GM19324 (cell line): ENCODE measurements at regions not wholly inside any gene's neighbourhood (a gene's known extent, or its start where the extent isn't known, plus 50 kb on each side); places are given as distances from the start of the nearest gene placed in this dataset.
"Not testable (repeated sequence)": the region's sequence is repeated elsewhere in the genome, so short reads cannot be mapped to it uniquely, and the experiment has no call there.

ENCODE experiments used
- ATAC-seq: cut with Tn5 transposase; IDR thresholded peaks from one replicate; pipeline ENCODE4 v1.9.1; 2021; ENCODE audit warnings: mild to moderate bottlenecking, moderate library complexity; ENCODE audit not compliant: unreplicated experiment, low FRiP score

DNA sequence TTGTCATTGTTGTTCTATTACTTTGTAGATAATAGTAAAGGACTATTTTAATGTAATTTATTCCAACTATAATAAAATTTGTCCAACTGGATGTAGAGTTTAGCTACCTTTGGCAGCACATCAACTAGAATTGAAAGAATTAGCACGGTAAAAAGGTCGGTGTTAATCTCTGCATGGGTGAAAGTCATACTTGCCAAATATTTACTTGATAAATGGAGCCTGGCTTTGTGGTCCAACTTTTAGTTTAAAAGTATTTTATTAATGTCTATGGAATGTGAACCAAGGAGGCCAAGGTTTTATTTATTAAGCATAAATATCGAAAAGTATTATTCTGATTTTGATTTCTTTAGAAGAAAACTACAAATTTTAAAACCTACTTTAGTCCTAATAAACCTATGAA, 1389.0 kb downstream of the PCDH9 start:
- ATAC-seq, result no peak

DNA sequence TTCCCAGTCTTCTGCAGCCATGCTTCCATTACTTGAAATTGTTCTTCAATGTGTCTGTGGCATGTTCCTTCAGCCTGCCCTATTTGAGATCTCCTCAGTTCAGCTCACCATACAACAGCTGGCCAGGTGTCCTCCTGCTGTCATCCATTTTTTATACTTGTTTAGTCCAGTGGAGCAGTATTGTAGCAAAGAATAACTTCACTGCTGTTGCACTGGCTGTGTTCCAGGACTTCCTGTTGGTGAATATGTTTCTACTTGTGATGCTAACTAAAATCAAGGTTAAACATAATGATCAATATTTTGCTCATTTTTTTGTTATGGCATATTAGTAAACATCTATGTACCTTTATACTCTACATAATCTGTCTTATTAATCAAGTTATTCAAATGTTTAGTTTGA, 1394.1 kb downstream of the PCDH9 start:
- ATAC-seq, result no peak

DNA sequence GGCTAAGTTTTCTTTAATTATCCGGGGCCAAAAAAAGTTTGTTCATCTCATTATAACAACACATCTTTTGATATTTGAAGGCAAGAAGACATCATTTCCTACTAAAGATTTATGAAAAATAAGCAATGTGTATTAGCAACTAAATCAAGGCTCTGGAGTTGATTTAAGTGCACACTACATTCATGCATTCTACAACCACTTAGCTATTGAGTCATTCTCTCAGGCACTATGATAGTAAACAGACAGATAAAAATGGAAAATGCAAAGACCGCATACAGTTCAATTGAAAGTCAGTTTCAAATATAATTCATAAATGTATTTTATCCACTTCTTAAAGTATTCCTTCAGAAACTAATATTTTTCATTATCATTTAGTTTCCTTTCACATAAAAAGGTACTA, 1395.2 kb downstream of the PCDH9 start:
- no peak for ATAC-seq

DNA sequence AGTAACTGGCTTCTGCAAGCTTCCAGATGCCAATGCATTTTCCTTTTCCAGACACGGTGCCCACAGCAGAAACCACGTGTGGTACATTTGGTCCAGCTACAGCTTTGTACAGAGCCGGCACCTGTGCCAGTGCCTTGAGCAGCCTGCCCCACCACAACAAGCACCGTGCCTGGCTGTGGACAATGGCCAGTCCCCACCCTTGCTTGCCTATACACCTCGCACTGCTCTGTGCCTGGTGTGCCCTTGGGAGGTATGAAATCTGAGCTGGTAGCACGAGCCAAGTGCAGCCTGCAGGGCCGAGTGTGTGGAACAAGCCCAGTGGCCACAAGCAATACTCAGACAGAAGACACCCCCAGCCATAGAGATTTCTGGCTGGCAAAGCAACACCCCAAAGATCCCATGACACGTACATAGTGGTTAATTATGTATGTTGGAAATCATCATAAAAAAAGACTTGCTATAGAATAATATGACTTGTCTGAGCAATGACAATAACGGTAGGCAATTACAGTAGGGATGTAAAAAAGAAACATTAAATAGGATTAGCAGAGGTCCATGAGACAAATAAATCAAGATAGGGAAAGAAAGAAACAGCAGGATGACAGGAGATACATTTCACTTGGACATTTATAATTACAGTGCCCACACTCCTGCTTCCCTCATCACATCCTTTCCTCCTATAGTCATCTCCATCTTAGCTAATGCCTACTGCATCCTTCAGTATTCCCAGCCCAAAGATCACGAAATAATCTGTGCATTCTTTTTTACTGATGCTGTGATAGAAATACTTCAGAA, 1399.5 kb downstream of the PCDH9 start:
- no peak for ATAC-seq

DNA sequence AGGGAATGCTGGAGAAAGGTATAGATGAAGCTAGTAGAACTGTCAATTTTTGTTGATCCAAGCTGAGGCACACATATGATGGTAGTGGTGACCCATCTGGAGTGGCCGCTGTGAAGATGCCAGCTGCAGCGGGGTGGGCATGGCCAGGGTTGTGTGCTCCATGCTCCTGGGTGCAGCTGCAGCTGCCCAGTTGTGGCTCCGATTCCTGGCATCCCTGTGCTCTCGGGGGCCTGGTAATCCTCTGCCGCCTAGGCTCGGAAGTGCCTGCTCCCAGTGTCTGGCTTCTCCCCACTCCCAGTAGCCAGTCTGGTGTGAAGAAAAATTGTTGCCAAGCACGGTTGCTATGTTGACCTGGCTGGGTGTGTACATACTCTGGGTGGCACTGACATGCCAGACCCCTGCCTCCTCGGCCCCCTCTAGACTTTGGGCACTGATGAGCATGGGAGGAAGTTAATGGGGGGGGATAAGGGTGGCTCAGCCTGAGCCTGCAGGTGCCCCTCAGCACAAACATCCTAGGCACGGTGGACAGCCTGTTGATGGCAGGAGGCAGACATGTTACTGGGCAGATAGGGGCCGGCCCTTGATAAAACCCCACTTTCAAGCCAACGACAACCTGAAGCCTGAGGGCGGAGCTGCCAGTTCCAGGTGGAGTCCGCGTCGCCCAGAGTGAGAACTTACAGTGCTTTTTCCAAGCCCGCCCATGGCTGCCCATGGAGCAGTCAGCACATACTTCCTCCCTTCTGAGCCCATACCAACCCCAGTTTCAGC, 1400.7 kb downstream of the PCDH9 start:
- no peak for ATAC-seq

DNA sequence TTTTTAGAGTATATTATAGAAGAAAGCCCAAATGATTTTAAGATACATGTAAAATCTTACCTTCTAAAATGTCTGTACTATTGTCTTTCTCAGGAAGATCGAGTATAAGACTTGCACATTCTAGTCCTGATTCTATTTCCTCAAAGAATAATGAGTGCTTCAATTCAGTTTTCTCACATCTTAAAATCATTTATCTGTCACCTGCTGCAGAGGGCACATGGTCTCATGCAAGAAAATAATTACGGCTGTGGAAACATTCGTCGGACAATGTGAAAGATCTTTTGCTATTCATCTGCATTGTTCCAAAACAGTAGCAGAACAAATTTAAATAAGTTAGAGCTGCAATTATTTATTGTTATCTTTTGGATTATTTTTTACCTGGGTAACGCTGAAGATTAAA, 1403.5 kb downstream of the PCDH9 start:
- no peak for ATAC-seq

DNA sequence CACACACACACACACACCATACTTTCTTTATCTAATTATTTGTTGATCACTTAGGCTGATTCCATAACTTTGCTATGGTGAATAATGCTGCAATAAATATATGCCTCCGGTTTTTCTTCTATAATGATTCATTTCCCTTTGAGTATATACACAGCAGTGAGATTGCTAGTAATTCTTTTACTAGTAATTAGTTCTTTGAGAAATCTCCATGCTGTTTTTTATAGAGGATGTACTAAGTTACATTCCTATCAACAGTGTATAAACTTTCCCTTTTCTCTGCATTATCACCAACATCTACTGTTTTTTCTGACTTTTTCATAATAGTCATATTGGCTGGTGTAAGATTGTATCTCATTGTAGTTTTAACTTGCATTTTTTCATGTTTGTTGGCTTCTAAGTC, 1405.1 kb downstream of the PCDH9 start:
- ATAC-seq, result no peak

- ATAC-seq, result no peak
Observed at GRCh38 chr13:65808061-65808460, 1422.1 kb downstream of the PCDH9 start.

GRCh38 chr13:65803530-65804392, 1426.4 kb downstream of the PCDH9 start:
- no peak for ATAC-seq

GRCh38 chr13:65789815-65790214, 1440.3 kb downstream of the PCDH9 start:
- ATAC-seq, result no peak

DNA sequence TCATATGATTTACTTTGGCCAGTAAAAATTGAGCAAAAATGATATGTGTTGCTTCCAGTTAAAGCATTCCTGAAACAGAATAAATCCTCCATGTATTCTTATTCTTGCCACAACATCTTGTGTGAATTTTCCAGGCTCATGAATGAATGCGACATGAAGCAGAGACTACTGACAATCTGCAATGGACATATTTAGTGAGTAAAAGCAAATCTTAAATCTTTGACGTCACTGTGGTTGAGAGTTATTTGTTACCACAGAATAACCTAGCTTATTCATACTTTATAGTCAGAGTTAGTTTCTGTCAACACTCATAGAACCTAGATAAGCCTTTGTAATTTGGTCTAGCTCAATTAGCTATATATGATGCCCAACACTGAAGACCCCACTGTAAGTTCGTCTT, 1443.1 kb downstream of the PCDH9 start:
- no peak for ATAC-seq

DNA sequence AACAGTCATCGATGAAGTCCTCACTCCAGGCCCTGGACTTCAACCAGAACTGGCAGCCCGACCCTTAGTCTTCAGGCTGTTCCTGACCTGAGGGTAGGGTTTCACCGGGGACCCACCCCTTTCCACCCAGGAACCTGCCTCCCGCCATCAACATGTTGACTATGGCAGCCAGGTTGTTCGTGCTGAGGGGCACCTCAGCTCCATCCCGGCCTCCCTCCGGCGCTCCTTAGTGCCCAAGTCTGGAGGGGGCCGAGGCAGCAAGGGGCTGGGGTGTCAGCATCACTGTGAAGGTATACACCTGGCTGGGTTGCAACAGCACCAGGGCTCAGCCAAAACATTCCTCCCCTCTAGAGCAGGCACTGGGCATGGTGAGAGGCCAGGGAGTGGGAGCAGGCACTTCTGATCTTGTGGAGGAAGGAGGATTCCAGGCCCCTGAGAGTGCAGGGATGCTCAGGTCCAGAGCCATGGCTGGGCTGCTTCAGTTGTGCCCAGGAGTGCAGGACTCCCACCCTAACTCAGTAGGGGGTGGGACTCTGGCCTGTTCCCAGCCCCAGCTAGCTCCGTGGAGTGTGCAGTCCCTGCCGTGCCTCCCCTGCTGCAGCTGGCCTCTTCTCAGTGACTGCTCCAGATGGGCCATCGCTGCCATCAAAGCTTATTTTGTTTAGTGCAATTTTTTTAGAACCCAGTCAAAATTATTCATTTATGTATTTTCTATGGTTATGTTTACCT, 1445.9 kb downstream of the PCDH9 start:
- no peak for ATAC-seq

DNA sequence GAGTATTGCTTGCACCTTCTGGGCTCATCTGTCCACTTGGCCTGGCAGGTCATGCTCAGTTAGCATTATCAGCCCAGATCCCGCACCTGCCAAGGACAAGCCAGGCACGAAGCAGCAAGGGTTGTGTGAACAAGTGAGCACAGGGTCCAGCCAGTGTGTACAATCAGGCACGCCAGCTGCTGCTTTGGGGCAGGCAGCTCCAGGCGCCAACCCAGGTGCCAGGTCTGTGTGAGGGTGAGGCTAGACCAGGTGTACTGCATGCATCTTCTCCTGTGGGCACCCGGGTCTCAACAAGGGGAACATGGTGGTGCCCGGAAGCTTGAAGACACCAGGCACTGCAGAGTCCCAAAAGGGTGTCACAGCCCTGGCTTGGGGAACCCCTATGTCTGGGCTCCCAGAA, 1446.8 kb downstream of the PCDH9 start:
- no peak for ATAC-seq

- not testable (repeated sequence) for ATAC-seq
Observed at GRCh38 chr13:65771704-65772313, 1458.3 kb downstream of the PCDH9 start.

- ATAC-seq, result no peak
Observed at GRCh38 chr13:65768545-65768944, 1461.6 kb downstream of the PCDH9 start.

DNA sequence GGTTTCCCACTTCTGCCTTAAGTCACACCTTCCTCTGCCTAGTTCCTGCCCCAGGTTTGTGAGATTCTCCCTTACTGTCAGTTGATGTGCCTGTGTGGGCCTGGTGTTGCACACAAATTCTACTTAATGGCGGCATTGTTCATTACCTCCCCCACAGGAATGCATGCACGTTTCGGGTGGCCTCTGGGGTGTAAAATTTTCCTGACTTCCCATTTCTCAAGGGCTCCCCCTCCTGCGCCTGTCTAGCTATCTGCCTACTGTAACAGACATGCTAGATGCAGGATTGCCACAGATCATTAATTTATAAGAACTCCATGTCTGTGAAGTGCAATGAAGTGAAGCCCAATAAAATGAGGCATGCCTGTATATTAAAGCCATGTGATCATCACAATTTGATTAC, 1466.3 kb downstream of the PCDH9 start:
- no peak for ATAC-seq

- no peak for ATAC-seq
Observed at GRCh38 chr13:65762012-65762411, 1468.1 kb downstream of the PCDH9 start.

GRCh38 chr13:65756071-65756671, 1474.0 kb downstream of the PCDH9 start:
- no peak for ATAC-seq

DNA sequence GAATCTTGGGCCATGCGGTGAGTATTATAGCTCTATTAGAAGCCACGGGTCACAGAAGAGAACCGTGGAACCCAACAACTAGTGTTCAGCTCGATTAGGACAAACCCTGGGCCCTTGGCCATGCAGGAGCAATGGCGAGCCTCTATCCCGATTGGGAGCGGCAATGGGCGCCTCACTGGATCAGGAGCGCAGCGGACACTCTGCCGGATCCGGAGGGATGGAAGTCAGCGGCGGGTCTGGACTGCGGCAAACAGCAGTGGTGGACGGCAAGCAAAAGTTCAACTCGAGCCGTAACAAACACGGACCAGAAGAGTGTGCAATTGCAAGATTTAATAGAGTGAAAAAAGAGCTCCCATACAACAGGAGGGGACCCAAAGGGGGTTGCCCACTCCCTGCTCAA, 1481.9 kb downstream of the PCDH9 start:
- ATAC-seq, result no peak
